Liver (tissue), 3 donors: ENCODE measurements at regions not wholly inside any gene's neighbourhood (a gene's known extent, or its start where the extent isn't known, plus 50 kb on each side); places are given as distances from the start of the nearest gene placed in this dataset.

Experiments used
- SP1 ChIP-seq: IDR thresholded peaks from 2 replicates; pipeline ENCODE4 v1.6.1; 2018; ENCODE audit warnings: antibody characterized with exemption, mild to moderate bottlenecking
- YY1 ChIP-seq: IDR thresholded peaks from 2 replicates; pipeline ENCODE4 v1.6.1; 2016; ENCODE audit warnings: antibody characterized with exemption, mild to moderate bottlenecking
- TF ChIP-seq, protein P1 (sequence below): fragments of 150-350 bp; IDR thresholded peaks from 2 replicates; pipeline ENCODE4 v1.5.1; 2017; ENCODE audit warnings: improper control_type of control experiment, low read depth, low read length; ENCODE audit not compliant: missing input control
- TF ChIP-seq, protein P2 (sequence below): IDR thresholded peaks from 2 replicates; pipeline ENCODE4 v1.6.1; 2016; ENCODE audit warnings: antibody characterized with exemption
- donor health status: healthy.
- donor health status: healthy.

DNA sequence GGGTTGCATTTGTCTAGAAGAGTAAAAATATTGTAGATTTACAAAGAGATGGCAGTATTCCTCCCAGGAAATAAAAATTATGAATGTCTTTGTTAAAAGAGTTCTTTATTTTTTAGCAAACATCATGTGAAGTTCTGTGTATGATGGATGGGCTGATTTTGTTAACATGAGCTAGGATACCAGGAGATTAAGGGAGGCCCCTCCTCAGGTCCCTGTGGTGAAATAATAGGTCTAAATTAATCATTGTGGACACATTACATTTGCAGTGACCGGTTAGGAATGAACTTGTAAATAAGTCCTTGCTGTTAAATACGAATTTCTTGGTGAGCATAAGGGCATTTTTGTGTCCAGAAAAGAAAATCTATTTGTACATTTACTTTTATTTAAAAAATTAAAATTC, 339.4 kb upstream of the PHF14 start:
- TF ChIP-seq, protein P1, sequence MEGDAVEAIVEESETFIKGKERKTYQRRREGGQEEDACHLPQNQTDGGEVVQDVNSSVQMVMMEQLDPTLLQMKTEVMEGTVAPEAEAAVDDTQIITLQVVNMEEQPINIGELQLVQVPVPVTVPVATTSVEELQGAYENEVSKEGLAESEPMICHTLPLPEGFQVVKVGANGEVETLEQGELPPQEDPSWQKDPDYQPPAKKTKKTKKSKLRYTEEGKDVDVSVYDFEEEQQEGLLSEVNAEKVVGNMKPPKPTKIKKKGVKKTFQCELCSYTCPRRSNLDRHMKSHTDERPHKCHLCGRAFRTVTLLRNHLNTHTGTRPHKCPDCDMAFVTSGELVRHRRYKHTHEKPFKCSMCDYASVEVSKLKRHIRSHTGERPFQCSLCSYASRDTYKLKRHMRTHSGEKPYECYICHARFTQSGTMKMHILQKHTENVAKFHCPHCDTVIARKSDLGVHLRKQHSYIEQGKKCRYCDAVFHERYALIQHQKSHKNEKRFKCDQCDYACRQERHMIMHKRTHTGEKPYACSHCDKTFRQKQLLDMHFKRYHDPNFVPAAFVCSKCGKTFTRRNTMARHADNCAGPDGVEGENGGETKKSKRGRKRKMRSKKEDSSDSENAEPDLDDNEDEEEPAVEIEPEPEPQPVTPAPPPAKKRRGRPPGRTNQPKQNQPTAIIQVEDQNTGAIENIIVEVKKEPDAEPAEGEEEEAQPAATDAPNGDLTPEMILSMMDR: no peak
- TF ChIP-seq SP1: no peak
- no peak for TF ChIP-seq YY1
- TF ChIP-seq, protein P2, sequence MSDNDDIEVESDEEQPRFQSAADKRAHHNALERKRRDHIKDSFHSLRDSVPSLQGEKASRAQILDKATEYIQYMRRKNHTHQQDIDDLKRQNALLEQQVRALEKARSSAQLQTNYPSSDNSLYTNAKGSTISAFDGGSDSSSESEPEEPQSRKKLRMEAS: no peak
